Cerebellar cortex (tissue), 1 donor: ENCODE measurements at regions not wholly inside any gene's neighbourhood (a gene's known extent, or its start where the extent isn't known, plus 50 kb on each side); places are given as distances from the start of the nearest gene placed in this dataset.
"Not testable (repeated sequence)": the region's sequence is repeated elsewhere in the genome, so short reads cannot be mapped to it uniquely, and the experiment has no call there.

Experiments used
- DNase-seq: peaks from one replicate; pipeline ENCODE4 v3.0.0-alpha.2; 2015; ENCODE audit warnings: low spot score

GRCh38 chr2:144971786-144972335, 451.9 kb upstream of the ZEB2 start:
- no peak for DNase-seq

GRCh38 chr2:144970410-144970809, 450.5 kb upstream of the ZEB2 start:
- DNase-seq, result not testable (repeated sequence)

- DNase-seq, result not testable (repeated sequence)
Measured at GRCh38 chr2:144969564-144969963, 449.6 kb upstream of the ZEB2 start.

- DNase-seq, result no peak
Measured at GRCh38 chr2:144967961-144968360, 448.0 kb upstream of the ZEB2 start.

GRCh38 chr2:144965172-144965571, 445.3 kb upstream of the ZEB2 start:
- DNase-seq, result no peak

GRCh38 chr2:144963031-144963430, 443.1 kb upstream of the ZEB2 start:
- no peak for DNase-seq

GRCh38 chr2:144959416-144959815, 439.5 kb upstream of the ZEB2 start:
- no peak for DNase-seq

- no peak for DNase-seq
Measured at GRCh38 chr2:144950899-144951560, 431.1 kb upstream of the ZEB2 start.

- no peak for DNase-seq
Measured at GRCh38 chr2:144948205-144948855, 428.4 kb upstream of the ZEB2 start.

GRCh38 chr2:144947709-144948037, 427.8 kb upstream of the ZEB2 start:
- DNase-seq, result no peak

- DNase-seq, result no peak
Measured at GRCh38 chr2:144946263-144946662, 426.3 kb upstream of the ZEB2 start.

- DNase-seq, result no peak
Measured at GRCh38 chr2:144944546-144945220, 424.8 kb upstream of the ZEB2 start.

- no peak for DNase-seq
Measured at GRCh38 chr2:144943986-144944385, 424.1 kb upstream of the ZEB2 start.

- DNase-seq, result no peak
Measured at GRCh38 chr2:144943293-144943941, 423.5 kb upstream of the ZEB2 start.

- no peak for DNase-seq
Measured at GRCh38 chr2:144942516-144943256, 422.8 kb upstream of the ZEB2 start.

- DNase-seq, result no peak
Measured at GRCh38 chr2:144941743-144942488, 422.0 kb upstream of the ZEB2 start.

GRCh38 chr2:144939590-144939989, 419.7 kb upstream of the ZEB2 start:
- no peak for DNase-seq

- peak; percentile 1 for DNase-seq
Measured at GRCh38 chr2:144937910-144938709, 418.2 kb upstream of the ZEB2 start.

- no peak for DNase-seq
Measured at GRCh38 chr2:144937066-144937465, 417.1 kb upstream of the ZEB2 start.

- DNase-seq, result no peak
Measured at GRCh38 chr2:144936442-144936841, 416.5 kb upstream of the ZEB2 start.
